GM03348 (cell line): ENCODE measurements at regions not wholly inside any gene's neighbourhood (a gene's known extent, or its start where the extent isn't known, plus 50 kb on each side); places are given as distances from the start of the nearest gene placed in this dataset.
A peak's percentile ranks its signal among the peaks of the same experiment; 100 is the strongest.
"Not testable (repeated sequence)": the region's sequence is repeated elsewhere in the genome, so short reads cannot be mapped to it uniquely, and the experiment has no call there.

Source experiments
- DNase-seq: peaks from one replicate; pipeline ENCODE4 v3.0.0; 2012; ENCODE audit warnings: low spot score

- DNase-seq = no peak
These were observed 158.6 kb downstream of the GJA1 start for GRCh38 chr6:121594053-121594452.

GRCh38 chr6:121595646-121596045, 160.2 kb downstream of the GJA1 start:
- no peak for DNase-seq

- no peak for DNase-seq
These were observed 161.0 kb downstream of the GJA1 start for GRCh38 chr6:121596441-121596840.

- DNase-seq = peak; percentile 27
These were observed 162.2 kb downstream of the GJA1 start for GRCh38 chr6:121597654-121598053.

GRCh38 chr6:121599331-121599730, 163.9 kb downstream of the GJA1 start:
- not testable (repeated sequence) for DNase-seq

- no peak for DNase-seq
These were observed 165.1 kb downstream of the GJA1 start for GRCh38 chr6:121600389-121601168.

GRCh38 chr6:121603486-121603885, 168.0 kb downstream of the GJA1 start:
- DNase-seq = no peak

GRCh38 chr6:121607721-121608120, 172.3 kb downstream of the GJA1 start:
- DNase-seq = no peak

GRCh38 chr6:121608270-121608669, 172.8 kb downstream of the GJA1 start:
- DNase-seq = no peak

GRCh38 chr6:121609281-121609680, 173.8 kb downstream of the GJA1 start:
- DNase-seq = no peak

GRCh38 chr6:121612927-121613326, 177.5 kb downstream of the GJA1 start:
- no peak for DNase-seq

GRCh38 chr6:121614115-121614514, 178.7 kb downstream of the GJA1 start:
- no peak for DNase-seq

GRCh38 chr6:121615493-121615892, 180.0 kb downstream of the GJA1 start:
- no peak for DNase-seq

- DNase-seq = no peak
These were observed 181.0 kb downstream of the GJA1 start for GRCh38 chr6:121616406-121616805.

- DNase-seq = no peak
These were observed 181.9 kb downstream of the GJA1 start for GRCh38 chr6:121617388-121617787.

GRCh38 chr6:121619013-121619412, 183.6 kb downstream of the GJA1 start:
- DNase-seq = no peak

GRCh38 chr6:121619987-121620740, 184.7 kb downstream of the GJA1 start:
- DNase-seq = no peak

GRCh38 chr6:121627761-121628160, 192.3 kb downstream of the GJA1 start:
- DNase-seq = no peak

GRCh38 chr6:121630716-121631115, 195.3 kb downstream of the GJA1 start:
- DNase-seq = no peak

- DNase-seq = not testable (repeated sequence)
These were observed 196.3 kb downstream of the GJA1 start for GRCh38 chr6:121631752-121632151.

- no peak for DNase-seq
These were observed 197.9 kb downstream of the GJA1 start for GRCh38 chr6:121633309-121633708.

- not testable (repeated sequence) for DNase-seq
These were observed 199.1 kb downstream of the GJA1 start for GRCh38 chr6:121634586-121634985.

GRCh38 chr6:121635355-121635754, 199.9 kb downstream of the GJA1 start:
- no peak for DNase-seq
